HG02884 (cell line): ENCODE measurements at regions not wholly inside any gene's neighbourhood (a gene's known extent, or its start where the extent isn't known, plus 50 kb on each side); places are given as distances from the start of the nearest gene placed in this dataset.
"Not testable (repeated sequence)": the region's sequence is repeated elsewhere in the genome, so short reads cannot be mapped to it uniquely, and the experiment has no call there.

ENCODE experiments used
- ATAC-seq: cut with Tn5 transposase; IDR thresholded peaks from one replicate; pipeline ENCODE4 v1.9.1; 2021; ENCODE audit warnings: mild to moderate bottlenecking, moderate library complexity; ENCODE audit not compliant: unreplicated experiment

- ATAC-seq = no peak
Observed at GRCh38 chr16:66116163-66117002, 250.1 kb upstream of the CDH5 start.

- no peak for ATAC-seq
Observed at GRCh38 chr16:66115373-66115772, 251.1 kb upstream of the CDH5 start.

DNA sequence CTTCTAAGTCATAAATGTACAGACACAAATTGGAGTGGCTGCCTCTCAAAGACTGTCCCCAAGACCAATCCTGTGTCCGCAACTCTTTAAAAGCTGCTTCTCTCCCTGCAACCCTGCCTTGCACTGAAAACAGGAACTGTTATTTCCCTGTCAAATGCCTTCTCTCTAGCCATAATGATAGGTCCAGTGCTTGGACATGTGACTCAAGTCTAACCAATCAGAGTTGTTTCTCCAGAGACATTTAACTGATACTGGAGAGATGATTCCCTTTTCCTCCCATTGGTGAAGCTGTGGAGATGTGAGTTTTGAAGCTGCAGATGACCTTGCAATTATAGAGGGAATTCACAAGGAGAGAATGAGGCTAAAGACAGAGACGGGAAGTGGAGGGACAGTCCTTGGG lies 253.3 kb upstream of the CDH5 start:
- ATAC-seq = no peak

- ATAC-seq = no peak
Observed at GRCh38 chr16:66109677-66110076, 256.8 kb upstream of the CDH5 start.

DNA sequence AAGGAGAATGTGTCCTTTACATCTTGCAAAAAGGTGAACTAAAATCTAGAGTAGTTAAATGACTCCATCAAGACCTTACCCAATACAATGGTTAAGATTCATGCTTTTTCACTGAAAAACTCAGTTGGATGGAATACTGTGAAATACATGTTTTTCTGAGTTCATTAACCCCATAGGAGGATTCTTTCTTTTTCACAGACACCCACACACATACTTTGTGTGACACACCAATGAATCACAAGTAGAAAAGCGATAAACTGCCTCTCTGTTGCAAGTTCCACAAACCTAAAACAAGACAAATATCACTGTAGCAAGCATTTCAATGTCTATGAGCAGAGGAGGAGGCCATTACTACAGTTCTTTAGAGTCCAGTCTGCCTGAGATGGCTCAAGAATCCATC lies 258.8 kb upstream of the CDH5 start:
- ATAC-seq = no peak

DNA sequence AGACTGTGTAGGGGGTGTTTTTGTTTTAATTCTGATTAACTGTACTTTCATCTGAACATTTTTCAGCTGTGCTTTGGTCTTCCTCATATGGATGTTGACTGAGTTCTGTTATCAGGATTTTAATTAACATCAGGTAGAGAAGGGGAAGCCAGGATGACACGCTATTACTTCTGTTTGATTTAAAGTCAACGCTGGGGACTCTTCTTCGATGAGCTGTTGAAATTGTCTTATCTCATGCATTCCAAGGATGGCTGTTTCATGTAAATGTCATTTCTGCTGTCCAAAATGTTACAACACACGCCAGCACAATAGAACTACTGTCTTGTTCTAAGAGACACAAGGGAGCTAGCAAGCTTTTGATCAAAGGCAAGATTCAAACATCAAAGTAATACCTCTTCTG lies 263.3 kb upstream of the CDH5 start:
- ATAC-seq = no peak

GRCh38 chr16:66099306-66099705 lies 267.2 kb upstream of the CDH5 start:
- ATAC-seq = no peak

GRCh38 chr16:66097751-66098150 lies 268.7 kb upstream of the CDH5 start:
- no peak for ATAC-seq

- ATAC-seq = no peak
Observed at GRCh38 chr16:66095676-66096075, 270.8 kb upstream of the CDH5 start.

DNA sequence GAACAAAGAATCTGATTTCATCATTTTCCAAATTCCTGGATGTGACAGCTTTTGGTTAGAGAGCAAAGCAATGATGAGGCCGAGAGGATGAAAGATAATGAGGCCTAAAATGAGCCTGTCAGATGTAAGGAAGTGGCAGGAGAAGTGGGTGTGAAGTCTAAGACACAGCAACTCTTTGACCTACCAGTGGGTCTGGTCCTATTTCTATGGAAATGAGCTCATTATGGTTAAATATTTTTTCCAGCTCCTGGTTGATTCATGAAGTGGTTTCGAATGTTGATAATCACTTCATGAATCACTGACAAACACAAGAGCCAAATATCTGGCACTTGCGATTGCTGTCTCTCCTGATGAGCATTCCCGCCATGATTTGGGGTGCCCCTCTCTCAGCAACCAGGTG lies 273.3 kb upstream of the CDH5 start:
- ATAC-seq = no peak

DNA sequence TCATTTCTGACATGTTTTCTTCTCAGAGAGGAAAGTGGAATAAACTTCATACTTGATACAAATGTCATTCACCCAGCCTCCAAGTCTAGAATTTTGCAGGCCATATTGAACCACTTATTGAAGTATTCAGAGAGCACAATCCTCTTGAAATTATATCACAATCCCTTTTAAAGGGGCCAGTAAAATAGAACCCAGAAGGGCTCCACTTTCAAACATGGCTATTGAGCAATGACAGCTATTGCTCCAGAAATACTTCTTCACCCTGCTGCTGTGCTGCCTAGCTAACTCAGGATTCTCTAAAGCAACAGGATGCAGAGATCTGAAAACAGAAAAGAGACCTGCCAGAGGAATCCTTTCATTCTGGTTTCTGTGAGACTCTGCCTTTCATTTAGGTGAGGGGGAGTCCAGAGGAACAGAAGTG lies 275.0 kb upstream of the CDH5 start:
- ATAC-seq = no peak

- ATAC-seq = no peak
Observed at GRCh38 chr16:66088681-66089080, 277.8 kb upstream of the CDH5 start.

DNA sequence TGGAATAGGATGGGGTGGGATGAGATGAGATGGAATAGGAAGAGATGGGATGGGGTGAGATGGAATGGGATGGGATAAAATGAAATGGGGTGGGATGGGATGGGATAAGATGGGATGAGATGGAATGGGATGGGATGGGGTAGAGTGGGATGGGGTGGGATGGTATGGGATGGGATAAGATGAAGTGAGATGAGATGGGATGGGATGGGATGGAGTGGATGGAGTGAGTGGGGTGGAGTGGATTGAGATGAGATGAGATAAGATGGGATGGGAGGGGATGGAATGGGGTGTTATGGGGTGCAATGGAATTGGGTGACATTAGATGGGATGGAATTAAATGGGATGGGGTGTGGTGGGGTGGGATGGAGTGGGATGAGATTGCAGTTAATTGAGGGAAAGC lies 279.2 kb upstream of the CDH5 start:
- ATAC-seq = no peak

DNA sequence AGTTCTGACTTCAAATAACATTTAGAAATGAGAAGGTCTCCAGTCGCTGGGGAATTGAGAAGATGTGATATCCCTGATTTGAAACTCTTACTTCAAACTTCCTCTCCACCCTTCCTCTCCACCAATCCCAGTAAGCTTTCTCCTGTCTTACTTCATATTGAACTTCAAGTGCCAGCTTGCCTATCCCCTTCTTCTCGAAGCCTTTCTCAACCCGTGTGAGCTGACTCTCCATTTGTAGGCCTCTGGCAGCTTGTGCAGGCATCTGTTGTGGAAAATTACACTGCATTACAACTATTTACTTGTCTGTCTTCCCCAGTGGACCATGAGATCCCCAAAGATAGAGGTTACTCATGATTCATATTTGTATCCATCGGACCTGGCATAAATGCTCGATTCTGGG lies 280.8 kb upstream of the CDH5 start:
- no peak for ATAC-seq

DNA sequence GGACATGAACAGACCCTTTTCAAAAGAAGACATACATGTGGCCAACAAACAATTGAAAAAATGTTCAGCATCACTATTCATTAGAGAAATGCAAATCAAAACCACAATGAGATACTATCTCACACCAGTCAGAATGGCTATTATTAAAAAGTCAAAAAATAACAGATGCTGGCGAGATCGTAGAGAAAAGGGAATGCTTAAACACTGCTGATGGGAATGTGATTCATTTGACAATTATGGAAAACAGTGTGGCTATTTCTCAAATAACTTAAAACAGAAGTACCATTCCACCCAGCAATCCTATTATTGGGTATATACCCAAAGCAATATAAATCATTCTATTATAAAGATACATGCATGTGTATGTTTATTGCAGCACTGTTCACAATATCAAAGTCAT lies 281.8 kb upstream of the CDH5 start:
- not testable (repeated sequence) for ATAC-seq

- no peak for ATAC-seq
Observed at GRCh38 chr16:66084306-66084705, 282.2 kb upstream of the CDH5 start.

- ATAC-seq = no peak
Observed at GRCh38 chr16:66083171-66083570, 283.3 kb upstream of the CDH5 start.

GRCh38 chr16:66082424-66082823 lies 284.1 kb upstream of the CDH5 start:
- no peak for ATAC-seq

- ATAC-seq = no peak
Observed at GRCh38 chr16:66081775-66082366, 284.6 kb upstream of the CDH5 start.

DNA sequence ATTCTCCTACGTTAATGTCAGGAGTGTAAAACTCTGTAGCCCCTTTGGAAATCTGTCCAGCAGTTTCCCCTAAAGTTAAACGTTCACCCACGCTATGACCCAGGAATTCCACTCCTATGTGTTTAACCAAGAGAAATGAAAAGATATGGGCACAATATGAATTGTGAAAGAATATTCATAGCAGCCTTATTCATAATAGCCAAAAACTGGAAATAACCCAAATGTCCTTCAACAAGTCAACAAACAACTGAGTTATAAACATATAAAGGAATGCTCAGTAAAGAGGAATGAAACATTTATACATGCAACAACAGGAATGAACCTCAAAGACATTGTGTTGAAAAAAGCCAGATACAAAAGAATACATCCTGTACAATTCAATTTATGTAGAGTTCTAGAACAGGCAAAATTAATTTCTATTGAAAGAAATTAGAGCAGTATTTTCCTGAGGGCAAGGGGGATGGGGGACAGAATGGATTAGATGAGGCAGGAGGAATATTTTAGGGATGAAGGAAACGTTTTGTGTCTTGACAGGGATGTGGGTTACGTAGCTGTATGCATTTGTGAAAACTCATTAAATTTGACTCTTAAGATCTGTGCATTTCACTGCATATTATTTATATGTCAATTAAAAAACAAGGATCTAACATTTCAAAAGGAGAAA lies 286.7 kb upstream of the CDH5 start:
- no peak for ATAC-seq

- no peak for ATAC-seq
Observed at GRCh38 chr16:66070140-66070917, 296.2 kb upstream of the CDH5 start.
